T-helper 9 cell (primary cell): ENCODE measurements at regions not wholly inside any gene's neighbourhood (a gene's known extent, or its start where the extent isn't known, plus 50 kb on each side); places are given as distances from the start of the nearest gene placed in this dataset.

Source experiments
- DNase-seq: peaks from one replicate; pipeline ENCODE4 v3.0.0-alpha.2; 2020

- DNase-seq: no peak
Observed at GRCh38 chr17:45688820-45689219, 95.3 kb upstream of the CRHR1 start.

GRCh38 chr17:45689451-45689850 lies 94.7 kb upstream of the CRHR1 start:
- no peak for DNase-seq

GRCh38 chr17:45690625-45691275 lies 93.4 kb upstream of the CRHR1 start:
- no peak for DNase-seq

GRCh38 chr17:45692661-45693060 lies 91.5 kb upstream of the CRHR1 start:
- DNase-seq: no peak

- no peak for DNase-seq
Observed at GRCh38 chr17:45693792-45694191, 90.3 kb upstream of the CRHR1 start.

GRCh38 chr17:45696442-45696841 lies 87.7 kb upstream of the CRHR1 start:
- DNase-seq: no peak

- DNase-seq: no peak
Observed at GRCh38 chr17:45697076-45697475, 87.0 kb upstream of the CRHR1 start.

- DNase-seq: no peak
Observed at GRCh38 chr17:45700171-45701090, 83.7 kb upstream of the CRHR1 start.

GRCh38 chr17:45702666-45703266 lies 81.4 kb upstream of the CRHR1 start:
- DNase-seq: no peak

GRCh38 chr17:45703348-45703747 lies 80.8 kb upstream of the CRHR1 start:
- DNase-seq: no peak

GRCh38 chr17:45703806-45704205 lies 80.3 kb upstream of the CRHR1 start:
- DNase-seq: no peak

GRCh38 chr17:45704251-45704650 lies 79.9 kb upstream of the CRHR1 start:
- DNase-seq: no peak

- DNase-seq: no peak
Observed at GRCh38 chr17:45705123-45706009, 78.8 kb upstream of the CRHR1 start.

GRCh38 chr17:45706033-45706432 lies 78.1 kb upstream of the CRHR1 start:
- no peak for DNase-seq

- DNase-seq: no peak
Observed at GRCh38 chr17:45708707-45709290, 75.3 kb upstream of the CRHR1 start.

GRCh38 chr17:45709728-45710288 lies 74.3 kb upstream of the CRHR1 start:
- DNase-seq: no peak

- DNase-seq: no peak
Observed at GRCh38 chr17:45715787-45716186, 68.3 kb upstream of the CRHR1 start.

- DNase-seq: no peak
Observed at GRCh38 chr17:45718791-45719190, 65.3 kb upstream of the CRHR1 start.

- DNase-seq: no peak
Observed at GRCh38 chr17:45719335-45720071, 64.6 kb upstream of the CRHR1 start.

GRCh38 chr17:45720386-45720785 lies 63.7 kb upstream of the CRHR1 start:
- DNase-seq: no peak

- no peak for DNase-seq
Observed at GRCh38 chr17:45722161-45722560, 62.0 kb upstream of the CRHR1 start.
